Hepatocyte (in vitro differentiated cells): ENCODE measurements at regions not wholly inside any gene's neighbourhood (a gene's known extent, or its start where the extent isn't known, plus 50 kb on each side); places are given as distances from the start of the nearest gene placed in this dataset.

ENCODE experiments used
- EZH2phosphoT487 ChIP-seq: fragments of 200-600 bp; sonication (generic); IDR thresholded peaks from one replicate; pipeline ENCODE4 v1.6.1; 2018; ENCODE audit warnings: antibody characterized with exemption, mild to moderate bottlenecking, low read depth, moderate library complexity; ENCODE audit not compliant: unreplicated experiment, severe bottlenecking
- TF ChIP-seq, protein P1 (sequence below): fragments of 200-600 bp; sonication (generic); IDR thresholded peaks from 2 replicates; pipeline ENCODE4 v1.5.1; 2016; ENCODE audit warnings: antibody characterized with exemption, mild to moderate bottlenecking; ENCODE audit not compliant: poor library complexity

GRCh38 chr9:522658-523057 lies 308.0 kb downstream of the DOCK8 start:
- TF ChIP-seq, protein P1, sequence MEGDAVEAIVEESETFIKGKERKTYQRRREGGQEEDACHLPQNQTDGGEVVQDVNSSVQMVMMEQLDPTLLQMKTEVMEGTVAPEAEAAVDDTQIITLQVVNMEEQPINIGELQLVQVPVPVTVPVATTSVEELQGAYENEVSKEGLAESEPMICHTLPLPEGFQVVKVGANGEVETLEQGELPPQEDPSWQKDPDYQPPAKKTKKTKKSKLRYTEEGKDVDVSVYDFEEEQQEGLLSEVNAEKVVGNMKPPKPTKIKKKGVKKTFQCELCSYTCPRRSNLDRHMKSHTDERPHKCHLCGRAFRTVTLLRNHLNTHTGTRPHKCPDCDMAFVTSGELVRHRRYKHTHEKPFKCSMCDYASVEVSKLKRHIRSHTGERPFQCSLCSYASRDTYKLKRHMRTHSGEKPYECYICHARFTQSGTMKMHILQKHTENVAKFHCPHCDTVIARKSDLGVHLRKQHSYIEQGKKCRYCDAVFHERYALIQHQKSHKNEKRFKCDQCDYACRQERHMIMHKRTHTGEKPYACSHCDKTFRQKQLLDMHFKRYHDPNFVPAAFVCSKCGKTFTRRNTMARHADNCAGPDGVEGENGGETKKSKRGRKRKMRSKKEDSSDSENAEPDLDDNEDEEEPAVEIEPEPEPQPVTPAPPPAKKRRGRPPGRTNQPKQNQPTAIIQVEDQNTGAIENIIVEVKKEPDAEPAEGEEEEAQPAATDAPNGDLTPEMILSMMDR, result no peak
- no peak for TF ChIP-seq EZH2phosphoT487
